CD4-positive, alpha-beta T cell treated with Interleukin-17A for 4 hours (primary cell): ENCODE measurements at regions not wholly inside any gene's neighbourhood (a gene's known extent, or its start where the extent isn't known, plus 50 kb on each side); places are given as distances from the start of the nearest gene placed in this dataset.

Source experiments
- DNase-seq: peaks from one replicate; pipeline ENCODE4 v3.0.0-alpha.2; 2020; ENCODE audit warnings: mixed read lengths

GRCh38 chr6:153208706-153209105, 77.6 kb upstream of the RGS17 start:
- no peak for DNase-seq

- no peak for DNase-seq
Measured at GRCh38 chr6:153207617-153208016, 76.5 kb upstream of the RGS17 start.

DNA sequence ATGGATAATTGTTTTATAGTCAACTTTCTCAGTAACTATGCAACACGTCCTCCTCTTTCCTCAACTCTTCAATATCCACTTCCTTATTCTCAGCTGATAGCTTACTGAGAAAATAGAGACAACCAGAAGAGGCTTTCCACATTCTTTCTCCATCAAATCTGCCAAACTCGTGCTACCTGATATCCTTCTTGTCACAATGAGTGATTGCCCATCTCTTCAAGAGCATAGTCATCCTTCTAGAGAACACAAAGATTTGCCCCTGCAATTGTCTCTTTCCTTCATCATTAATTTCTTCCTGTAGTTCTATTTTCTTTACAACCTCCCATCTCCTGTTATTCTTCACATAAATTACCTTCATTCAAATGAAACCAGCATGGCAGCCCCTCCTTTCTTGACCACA, 75.9 kb upstream of the RGS17 start:
- no peak for DNase-seq

GRCh38 chr6:153192943-153193885, 62.1 kb upstream of the RGS17 start:
- no peak for DNase-seq

GRCh38 chr6:153183925-153184324, 52.8 kb upstream of the RGS17 start:
- DNase-seq, result no peak
